K562 (cell line): ENCODE measurements at regions not wholly inside any gene's neighbourhood (a gene's known extent, or its start where the extent isn't known, plus 50 kb on each side); places are given as distances from the start of the nearest gene placed in this dataset.

ENCODE experiments used
- ARID4B ChIP-seq: sonication (generic); formaldehyde crosslinking; IDR thresholded peaks from 2 replicates; pipeline ENCODE4 v1.8.0; 2022; ENCODE audit warnings: mild to moderate bottlenecking, missing genetic modification reagents
- GTF2A2 ChIP-seq: IDR thresholded peaks from 2 replicates; pipeline ENCODE4 v1.6.1; 2016; ENCODE audit warnings: mild to moderate bottlenecking, missing genetic modification characterization, missing compliant biosample characterization
- KLF1 ChIP-seq: fragments of 450-650 bp; IDR thresholded peaks from 2 replicates; pipeline ENCODE4 v1.6.1; 2016; ENCODE audit warnings: missing genetic modification characterization, missing compliant biosample characterization
- MEF2A ChIP-seq: IDR thresholded peaks from 2 replicates; pipeline ENCODE4 v1.6.1; 2011; ENCODE audit warnings: low read depth, mild to moderate bottlenecking, low read length, moderate library complexity; ENCODE audit not compliant: control insufficient read depth
- ZBTB43 ChIP-seq: sonication (generic); formaldehyde crosslinking; IDR thresholded peaks from 2 replicates; pipeline ENCODE4 v1.8.0; 2023; ENCODE audit warnings: mild to moderate bottlenecking, missing genetic modification reagents
- ZBTB5 ChIP-seq: fragments of 450-650 bp; IDR thresholded peaks from 2 replicates; pipeline ENCODE4 v1.6.1; 2017; ENCODE audit warnings: antibody characterized with exemption
- ZNF24 ChIP-seq: fragments of 450-650 bp; IDR thresholded peaks from 2 replicates; pipeline ENCODE4 v1.6.1; 2016

- TF ChIP-seq ARID4B (CRISPR knock-in tag) = no peak
- no peak for TF ChIP-seq ZNF24
- TF ChIP-seq ZBTB5 = no peak
- TF ChIP-seq MEF2A = no peak
- no peak for TF ChIP-seq GTF2A2 (tag)
- TF ChIP-seq ZBTB43 = no peak
- no peak for TF ChIP-seq KLF1 (tag)
- TF ChIP-seq, all 486 proteins: peak for 0
Observed at GRCh38 chr10:78873413-78873812, 195.4 kb upstream of the ZMIZ1 start (continued).
